Activated CD4-positive, alpha-beta T cell treated with anti-CD3 and anti-CD28 coated beads, Interleukin-2, amount 10 ng/mL, durations not matched to agents 7 days and 5 days (primary cell): ENCODE measurements at regions not wholly inside any gene's neighbourhood (a gene's known extent, or its start where the extent isn't known, plus 50 kb on each side); places are given as distances from the start of the nearest gene placed in this dataset.
"Not testable (repeated sequence)": the region's sequence is repeated elsewhere in the genome, so short reads cannot be mapped to it uniquely, and the experiment has no call there.

Source experiments
- CTCF ChIA-PET: fragments of 350-600 bp; sonication (Branson Sonifier 250); formaldehyde crosslinking; loops from one replicate; lab custom pipeline; 2021; ENCODE audit warnings: antibody characterized with exemption; lab: Charles Lee
- POLR2A ChIA-PET: fragments of 350-600 bp; sonication (Branson Sonifier 250); formaldehyde crosslinking; loops from one replicate; lab custom pipeline; 2021; ENCODE audit warnings: antibody characterized with exemption; lab: Charles Lee
- DNase-seq: peaks from one replicate; pipeline ENCODE4 v3.0.0-alpha.2; 2020
- H3K27ac Mint-ChIP-seq: one replicate; pipeline ENCODE4 v1.8.0; 2021; ENCODE audit warnings: mild to moderate bottlenecking, moderate library complexity, mixed read lengths
- H3K27me3 Mint-ChIP-seq: one replicate; pipeline ENCODE4 v1.8.0; 2021; ENCODE audit warnings: mixed read lengths
- H3K36me3 Mint-ChIP-seq: one replicate; pipeline ENCODE4 v1.8.0; 2021; ENCODE audit warnings: low read depth, mixed read lengths
- H3K4me1 Mint-ChIP-seq: one replicate; pipeline ENCODE4 v1.8.0; 2021; ENCODE audit warnings: mixed read lengths
- H3K4me3 Mint-ChIP-seq: one replicate; pipeline ENCODE4 v1.8.0; 2021; ENCODE audit warnings: mild to moderate bottlenecking, moderate library complexity, mixed read lengths
- H3K9me3 Mint-ChIP-seq: one replicate; pipeline ENCODE4 v1.8.0; 2021; ENCODE audit warnings: mixed read lengths

DNA sequence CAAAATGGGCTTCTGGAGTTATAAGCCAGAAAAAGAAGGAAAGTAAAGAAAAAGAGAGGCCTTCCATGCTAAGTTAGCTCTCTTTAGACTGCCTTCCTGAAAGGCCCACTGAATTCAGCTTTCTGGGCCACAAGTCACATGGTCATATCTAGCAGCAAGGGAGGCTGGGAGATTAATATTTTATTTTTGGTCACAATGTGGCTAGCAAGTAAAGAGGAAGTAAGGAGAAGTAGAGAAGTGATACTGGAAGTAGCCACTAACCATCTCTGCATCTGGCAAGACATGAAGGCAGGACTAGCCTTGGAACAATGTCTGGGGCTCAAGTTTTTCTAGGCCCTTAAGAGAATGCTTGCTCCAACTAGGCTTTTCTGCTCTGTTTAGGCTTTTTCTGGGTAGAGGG is 81.8 kb upstream of the UBE2E1 start:
- Mint-ChIP-seq H3K27ac (no peak overlapping the region), H3K9me3 (no peaks in the 10 kb centered on the region), H3K4me1 (peaks cover 6% of the 10 kb centered on the region), H3K27me3 (no peaks in the 10 kb centered on the region), H3K36me3 (no peaks in the 10 kb centered on the region), H3K4me3 (no peak overlapping the region)
- DNase-seq = no peak
- CTCF ChIA-PET = no interaction called here
- POLR2A ChIA-PET = no interaction called here

DNA sequence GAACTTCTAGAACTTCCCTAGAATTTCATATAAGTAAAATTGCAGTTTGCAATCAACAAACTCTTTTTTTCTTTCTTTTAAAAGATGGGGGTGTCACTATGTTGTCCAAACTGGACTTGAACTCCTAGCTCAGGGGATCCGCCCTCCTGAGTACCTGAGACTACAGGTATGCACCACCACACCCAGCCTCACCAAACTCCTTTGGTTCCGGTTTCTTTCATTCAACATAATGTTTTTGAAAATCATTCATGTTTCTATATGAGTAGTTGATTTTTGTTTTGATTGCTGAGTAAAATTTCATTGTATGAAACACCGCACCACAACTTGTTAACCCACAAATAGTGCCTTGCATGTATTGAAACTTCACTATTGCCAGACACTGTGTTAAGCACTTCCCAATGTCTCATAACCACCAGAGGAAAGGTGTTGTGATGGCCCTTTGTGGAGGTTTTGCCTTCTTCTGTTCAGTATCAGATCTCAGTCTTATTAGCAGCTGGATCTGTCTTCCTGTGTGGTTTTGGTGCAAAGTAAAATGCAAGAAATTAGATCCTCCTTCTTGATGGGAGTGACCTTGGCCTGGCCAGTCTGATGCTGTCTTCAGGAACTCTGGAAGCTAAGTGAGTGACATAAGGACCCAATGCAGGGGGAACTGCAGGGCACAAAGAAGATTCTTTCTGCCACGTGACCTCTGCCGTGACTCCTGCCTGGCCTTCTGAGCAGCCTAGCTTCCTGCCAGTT is 78.8 kb upstream of the UBE2E1 start:
- no peaks in the 10 kb centered on the region for H3K36me3 Mint-ChIP-seq
- peaks cover 6% of the 10 kb centered on the region for H3K4me1 Mint-ChIP-seq
- no peak overlapping the region for H3K27ac Mint-ChIP-seq
- no peaks in the 10 kb centered on the region for H3K27me3 Mint-ChIP-seq
- no peaks in the 10 kb centered on the region for H3K9me3 Mint-ChIP-seq
- no peak overlapping the region for H3K4me3 Mint-ChIP-seq
- ChIA-PET POLR2A (no interaction called here), CTCF (no interaction called here)
- no peak for DNase-seq

DNA sequence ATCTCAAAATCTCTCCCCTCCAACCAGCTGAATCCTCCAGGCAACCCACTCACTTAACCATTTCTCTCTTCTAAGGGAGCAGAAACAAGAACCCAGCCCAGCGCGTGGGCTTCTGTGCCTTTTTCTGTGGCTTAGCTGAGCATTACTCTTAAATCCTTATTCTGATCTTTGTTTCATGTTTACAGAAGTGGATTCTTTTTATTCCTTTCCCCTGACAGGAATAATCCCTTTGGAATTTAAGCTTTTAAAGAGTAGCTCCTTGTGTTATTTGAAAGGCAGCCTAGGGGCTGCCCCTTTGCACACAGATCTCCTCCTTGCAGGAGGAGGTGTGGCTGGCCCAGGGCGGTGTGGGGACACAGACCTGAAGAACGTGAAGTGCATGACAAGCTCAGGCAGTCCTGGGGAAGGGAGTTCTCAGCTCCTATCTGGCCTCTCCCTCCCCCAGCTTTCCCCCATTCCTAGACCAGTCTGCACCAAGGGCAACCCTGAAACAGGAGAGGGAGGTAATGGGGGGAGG is 77.1 kb upstream of the UBE2E1 start:
- Mint-ChIP-seq H3K27me3 (no peaks in the 10 kb centered on the region), H3K9me3 (no peaks in the 10 kb centered on the region), H3K4me3 (no peak overlapping the region), H3K36me3 (no peaks in the 10 kb centered on the region), H3K4me1 (peaks cover 6% of the 10 kb centered on the region), H3K27ac (no peak overlapping the region)
- ChIA-PET CTCF (interaction anchor here (1.1 kb wide), 1 partner anchor 189 kb away, joined by 3 read pairs; the partner anchor contains the start of gene RPL15), POLR2A (no interaction called here)
- no peak for DNase-seq

DNA sequence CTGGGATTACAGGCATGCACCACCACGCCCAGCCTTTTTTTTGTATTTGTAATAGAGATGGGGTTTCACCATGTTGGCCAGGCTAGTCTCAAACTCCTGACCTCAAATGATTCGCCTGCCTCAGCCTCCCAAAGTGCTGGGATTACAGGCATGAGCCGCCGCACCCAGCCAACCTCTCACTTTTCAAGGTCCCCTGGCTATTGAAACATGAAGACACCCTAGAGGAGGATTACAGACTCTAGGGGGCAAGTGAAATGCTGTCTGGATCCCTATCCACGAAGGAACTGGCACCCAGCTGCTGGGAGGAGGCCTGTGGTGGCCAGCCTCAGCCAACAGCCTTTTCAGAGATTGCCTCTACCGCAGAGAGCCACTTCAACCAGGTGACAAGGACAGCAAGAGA is 76.4 kb upstream of the UBE2E1 start:
- POLR2A ChIA-PET = not testable (repeated sequence)

DNA sequence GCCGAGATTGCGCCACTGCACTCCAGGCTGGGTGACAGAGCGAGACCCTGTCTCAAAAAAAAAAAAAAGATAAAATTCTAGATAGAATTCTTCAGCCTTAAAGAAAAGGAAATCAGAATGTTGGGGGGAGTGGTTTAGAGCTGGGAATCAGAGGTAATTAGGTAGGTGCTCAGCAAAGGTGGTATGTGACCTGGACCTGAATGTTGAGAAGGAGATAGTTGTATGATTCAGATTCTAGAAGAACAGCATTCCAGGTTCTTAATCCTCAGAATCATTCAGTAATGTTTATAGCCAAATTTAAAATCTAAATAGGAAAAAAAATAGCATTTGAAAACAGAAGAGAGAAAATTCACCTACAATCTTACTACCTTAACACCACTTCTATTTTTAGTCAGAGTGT is 71.3 kb upstream of the UBE2E1 start:
- ChIA-PET CTCF (no interaction called here), POLR2A (no interaction called here)
- Mint-ChIP-seq H3K4me3 (no peak overlapping the region), H3K27me3 (peaks cover 10% of the 10 kb centered on the region), H3K36me3 (no peaks in the 10 kb centered on the region), H3K27ac (no peak overlapping the region), H3K9me3 (no peaks in the 10 kb centered on the region), H3K4me1 (no peaks in the 10 kb centered on the region)
- no peak for DNase-seq

More for the DNA sequence above, 76.4 kb upstream of the UBE2E1 start:
- H3K27me3 Mint-ChIP-seq, H3K27ac Mint-ChIP-seq, H3K4me3 Mint-ChIP-seq, H3K4me1 Mint-ChIP-seq, H3K36me3 Mint-ChIP-seq, H3K9me3 Mint-ChIP-seq, DNase-seq: not testable (repeated sequence)
- CTCF ChIA-PET = interaction anchor here (1.1 kb wide), 1 partner anchor 188 kb away, joined by 3 read pairs; the partner anchor contains the start of gene RPL15

DNA sequence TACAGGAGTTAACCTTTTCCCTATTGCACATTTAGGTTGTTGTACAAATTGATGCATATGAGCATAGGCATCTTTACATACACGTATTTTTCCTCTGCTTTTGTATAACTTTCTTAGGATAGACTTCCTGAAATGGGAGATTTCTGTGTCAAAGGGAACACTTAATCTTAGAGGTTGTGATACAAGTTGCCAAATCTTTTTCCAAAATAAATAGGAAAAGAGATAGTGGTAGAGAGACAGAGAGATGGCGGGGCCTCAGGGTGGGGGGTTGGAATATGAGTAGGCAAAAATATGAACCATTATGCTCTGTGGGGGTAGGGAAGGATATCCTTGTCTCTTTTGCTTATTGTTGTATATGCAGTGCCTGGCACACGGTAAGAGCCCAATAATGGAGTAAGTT is 70.7 kb upstream of the UBE2E1 start:
- DNase-seq = no peak
- no peak overlapping the region for H3K4me3 Mint-ChIP-seq
- peaks cover 13% of the 10 kb centered on the region for H3K27me3 Mint-ChIP-seq
- no peak overlapping the region for H3K27ac Mint-ChIP-seq
- CTCF ChIA-PET = no interaction called here
- no peaks in the 10 kb centered on the region for H3K36me3 Mint-ChIP-seq
- no peaks in the 10 kb centered on the region for H3K4me1 Mint-ChIP-seq
- no peaks in the 10 kb centered on the region for H3K9me3 Mint-ChIP-seq
- POLR2A ChIA-PET = no interaction called here

DNA sequence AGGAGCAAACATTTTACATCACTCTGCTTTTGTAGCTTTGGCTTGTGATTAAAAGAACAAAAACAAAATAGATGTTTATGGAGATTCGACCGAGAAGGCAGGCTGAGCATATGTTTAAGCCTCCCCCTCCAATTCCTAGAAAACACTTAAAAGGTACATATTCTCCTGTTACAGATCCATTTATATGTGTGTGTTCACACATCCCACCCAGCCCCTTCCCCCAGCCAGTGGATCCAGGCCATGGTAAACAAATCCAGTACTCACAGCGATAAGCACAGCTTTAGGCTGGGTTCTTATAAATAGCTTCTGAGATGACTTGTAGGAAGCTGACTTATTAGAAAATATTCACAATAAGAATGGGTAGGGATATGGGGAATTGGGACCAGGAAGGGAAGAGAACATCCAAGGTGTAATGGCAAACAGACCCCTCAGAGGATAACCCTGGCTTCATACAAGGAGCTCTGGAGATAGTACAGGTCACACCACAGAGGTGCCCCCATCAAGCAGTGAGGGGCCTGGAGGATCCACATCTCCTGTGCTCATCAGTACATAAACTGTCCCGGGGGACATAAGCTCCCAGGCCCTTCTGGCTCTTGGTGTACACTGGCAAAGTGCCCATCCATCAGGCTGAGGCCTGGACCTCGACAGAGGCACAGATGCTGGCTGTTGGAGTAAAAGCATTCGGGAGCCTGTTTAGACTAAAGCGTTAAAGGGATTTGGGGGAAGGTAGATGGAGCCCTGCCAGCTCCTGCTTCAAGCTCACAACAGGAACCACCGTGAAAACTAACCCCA is 70.0 kb upstream of the UBE2E1 start:
- no peaks in the 10 kb centered on the region for H3K9me3 Mint-ChIP-seq
- H3K4me1 Mint-ChIP-seq = peaks cover 4% of the 10 kb centered on the region
- H3K27me3 Mint-ChIP-seq = peaks cover 13% of the 10 kb centered on the region
- H3K27ac Mint-ChIP-seq = no peak overlapping the region
- ChIA-PET CTCF (no interaction called here), POLR2A (no interaction called here)
- DNase-seq = no peak
- no peak overlapping the region for H3K4me3 Mint-ChIP-seq
- H3K36me3 Mint-ChIP-seq = no peaks in the 10 kb centered on the region

DNA sequence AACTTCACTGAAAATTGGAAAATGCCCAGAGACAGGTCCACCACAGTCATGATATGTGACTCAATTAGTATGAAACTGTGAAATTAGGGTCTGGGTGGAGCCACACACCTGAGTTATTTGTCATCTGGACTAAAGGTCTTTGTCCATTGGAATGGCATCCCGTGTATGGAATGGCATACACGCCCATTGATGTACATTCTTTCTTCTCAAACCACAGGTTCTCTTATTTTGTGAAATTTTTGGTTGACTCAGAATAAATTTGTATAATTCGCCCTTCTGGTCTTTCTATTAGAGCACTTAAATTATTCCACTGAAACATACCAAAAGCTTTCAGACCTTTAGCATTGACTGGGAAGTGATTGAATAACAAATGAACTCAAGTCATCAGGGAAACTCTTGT is 66.8 kb upstream of the UBE2E1 start:
- POLR2A ChIA-PET = no interaction called here
- CTCF ChIA-PET = no interaction called here
- Mint-ChIP-seq H3K9me3 (no peaks in the 10 kb centered on the region), H3K36me3 (no peaks in the 10 kb centered on the region), H3K27ac (no peak overlapping the region), H3K4me3 (no peak overlapping the region), H3K27me3 (peaks cover 21% of the 10 kb centered on the region), H3K4me1 (peaks cover 10% of the 10 kb centered on the region)
- DNase-seq = no peak

DNA sequence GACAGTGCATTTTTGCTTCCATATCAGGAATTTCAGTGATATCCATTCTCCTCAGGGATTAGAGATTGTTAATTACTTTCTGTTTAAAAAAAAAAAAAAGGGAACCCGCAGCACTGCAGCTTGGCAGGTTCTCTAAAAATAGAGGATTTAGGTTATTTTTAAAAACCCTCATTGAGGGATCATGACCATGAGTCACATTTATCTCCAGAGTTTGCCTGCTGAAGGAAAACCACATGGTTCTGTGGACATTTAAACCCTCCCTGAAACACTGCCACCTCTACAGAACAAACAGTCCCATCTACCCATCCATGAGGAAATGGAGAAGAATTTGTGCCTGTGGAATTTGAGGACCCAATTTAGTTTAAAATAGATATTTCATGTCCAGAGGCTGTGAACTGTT is 66.2 kb upstream of the UBE2E1 start:
- POLR2A ChIA-PET = no interaction called here
- H3K4me1 Mint-ChIP-seq = peaks cover 10% of the 10 kb centered on the region

DNA sequence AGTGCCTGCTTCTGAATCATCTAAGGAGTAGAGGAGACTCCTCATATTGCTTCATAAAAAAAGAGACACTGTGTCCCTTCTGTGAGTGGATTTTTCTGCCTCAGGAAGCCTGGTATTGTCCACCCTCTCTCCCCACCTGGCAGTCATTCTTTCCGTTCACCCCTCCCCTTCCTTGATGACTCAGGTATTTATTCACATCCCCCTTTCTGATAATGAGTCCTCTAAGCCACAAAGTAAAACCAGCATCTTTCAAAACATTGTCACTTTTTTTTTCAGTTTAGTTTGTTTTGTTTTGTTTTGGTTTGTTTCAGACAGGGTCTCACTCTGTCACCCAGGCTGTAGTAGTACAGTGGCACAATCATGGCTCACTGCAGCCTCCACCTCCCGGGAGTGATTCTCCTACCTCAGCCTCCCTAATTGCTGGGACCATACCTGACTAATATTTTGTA is 65.2 kb upstream of the UBE2E1 start:
- ChIA-PET CTCF (interaction anchor here (0.6 kb wide), 1 partner anchor 207 kb away, joined by 3 read pairs; no protein-coding TSS in a partner anchor), POLR2A (no interaction called here)
- Mint-ChIP-seq H3K27ac (no peak overlapping the region), H3K4me3 (no peak overlapping the region), H3K27me3 (peaks cover 21% of the 10 kb centered on the region), H3K4me1 (peaks cover 10% of the 10 kb centered on the region), H3K36me3 (no peaks in the 10 kb centered on the region), H3K9me3 (no peaks in the 10 kb centered on the region)
- DNase-seq = peak; percentile 39

More for the DNA sequence above, 66.2 kb upstream of the UBE2E1 start:
- Mint-ChIP-seq H3K9me3 (no peaks in the 10 kb centered on the region), H3K4me3 (no peak overlapping the region), H3K36me3 (no peaks in the 10 kb centered on the region), H3K27me3 (peaks cover 21% of the 10 kb centered on the region), H3K27ac (no peak overlapping the region)
- CTCF ChIA-PET = no interaction called here
- DNase-seq = no peak

DNA sequence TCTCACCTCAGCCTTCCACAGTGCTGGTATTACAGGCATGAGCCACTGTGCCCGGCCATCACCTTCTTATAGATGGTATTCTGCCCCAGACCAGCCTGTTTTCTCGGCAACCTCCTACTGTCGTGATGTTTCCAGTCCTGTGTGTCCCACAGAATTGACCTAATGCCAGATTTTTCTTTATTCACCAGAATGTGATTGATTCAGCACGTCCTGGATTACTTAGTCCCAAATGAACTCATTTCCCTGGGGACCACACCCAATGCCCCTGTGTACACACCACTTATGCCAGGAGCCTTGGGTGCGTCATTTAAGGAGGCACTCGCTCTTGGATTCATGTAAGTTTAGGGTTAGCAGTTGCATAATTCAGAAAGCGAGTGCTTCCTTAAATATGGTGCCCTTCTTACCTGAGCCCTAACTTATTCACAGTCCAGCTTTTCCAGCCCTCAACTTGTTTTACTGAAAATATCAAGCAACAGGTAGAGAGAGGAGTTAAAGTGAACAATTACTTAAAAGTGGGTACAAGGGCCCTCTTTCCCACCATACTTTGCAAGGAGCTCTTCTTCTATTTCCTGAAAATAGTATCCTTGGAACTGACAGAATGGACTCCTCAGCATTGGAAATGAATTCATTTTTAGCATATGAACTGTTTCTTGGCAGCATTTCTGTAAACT is 64.6 kb upstream of the UBE2E1 start:
- DNase-seq = no peak
- ChIA-PET POLR2A (interaction anchor here (0.5 kb wide), 1 partner anchor 10 kb away, joined by 3 read pairs; no protein-coding TSS in a partner anchor), CTCF (no interaction called here)
- peaks cover 22% of the 10 kb centered on the region for H3K27me3 Mint-ChIP-seq
- H3K36me3 Mint-ChIP-seq = no peaks in the 10 kb centered on the region
- H3K27ac Mint-ChIP-seq = no peak overlapping the region
- H3K4me3 Mint-ChIP-seq = no peak overlapping the region
- no peaks in the 10 kb centered on the region for H3K9me3 Mint-ChIP-seq
- peaks cover 10% of the 10 kb centered on the region for H3K4me1 Mint-ChIP-seq

DNA sequence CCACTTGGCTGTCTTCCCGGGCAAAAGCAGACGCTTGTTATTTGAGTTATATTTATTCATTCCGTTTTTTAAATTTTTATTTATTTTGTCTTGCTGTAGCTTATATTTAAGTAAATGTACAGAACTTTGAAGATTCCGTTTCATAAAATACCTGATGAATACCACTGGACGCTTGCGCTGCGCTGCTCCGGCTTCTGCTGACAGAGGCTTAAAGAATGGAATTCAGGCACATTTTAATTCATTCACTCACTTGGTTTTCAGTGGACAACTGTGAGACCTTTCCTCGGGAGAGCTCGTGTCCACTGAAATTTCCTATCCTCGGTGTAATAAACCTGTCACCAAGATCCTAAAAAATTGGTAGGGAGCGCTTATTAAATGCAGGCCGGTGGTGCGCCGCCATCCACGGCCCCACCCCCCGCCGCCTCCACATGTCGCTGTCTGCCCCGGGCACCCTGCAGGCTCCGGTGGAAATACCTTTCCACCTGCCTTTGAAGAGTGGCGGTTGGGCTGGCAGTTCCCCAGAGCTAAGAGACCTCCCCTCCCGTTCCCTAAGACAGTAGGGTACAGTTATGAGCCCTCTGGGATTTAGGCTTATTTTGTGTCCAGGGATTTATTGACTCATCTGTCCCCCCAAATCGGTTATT is 62.5 kb upstream of the UBE2E1 start:
- Mint-ChIP-seq H3K27me3 (peaks cover 20% of the 10 kb centered on the region), H3K27ac (no peak overlapping the region), H3K4me3 (no peak overlapping the region), H3K36me3 (no peaks in the 10 kb centered on the region), H3K4me1 (peaks cover 10% of the 10 kb centered on the region), H3K9me3 (no peaks in the 10 kb centered on the region)
- ChIA-PET POLR2A (no interaction called here), CTCF (interaction anchor here (0.6 kb wide), 1 partner anchor 126 kb away, joined by 3 read pairs; no protein-coding TSS in a partner anchor)
- DNase-seq = no peak
